HG02571 (cell line): ENCODE measurements at regions not wholly inside any gene's neighbourhood (a gene's known extent, or its start where the extent isn't known, plus 50 kb on each side); places are given as distances from the start of the nearest gene placed in this dataset.

ENCODE experiments used
- ATAC-seq: cut with Tn5 transposase; IDR thresholded peaks from one replicate; pipeline ENCODE4 v1.9.1; 2021; ENCODE audit warnings: mild to moderate bottlenecking, moderate library complexity; ENCODE audit not compliant: unreplicated experiment

GRCh38 chr3:159441279-159441678, 547.4 kb upstream of the IL12A start:
- no peak for ATAC-seq

- no peak for ATAC-seq
These were observed 545.4 kb upstream of the IL12A start for GRCh38 chr3:159443266-159443665.

- ATAC-seq: no peak
These were observed 540.8 kb upstream of the IL12A start for GRCh38 chr3:159447841-159448240.

- ATAC-seq: no peak
These were observed 539.7 kb upstream of the IL12A start for GRCh38 chr3:159448902-159449301.

- no peak for ATAC-seq
These were observed 537.6 kb upstream of the IL12A start for GRCh38 chr3:159451067-159451466.

GRCh38 chr3:159451482-159451881, 537.2 kb upstream of the IL12A start:
- no peak for ATAC-seq

- ATAC-seq: no peak
These were observed 535.6 kb upstream of the IL12A start for GRCh38 chr3:159453036-159453435.

- no peak for ATAC-seq
These were observed 534.7 kb upstream of the IL12A start for GRCh38 chr3:159453945-159454344.

GRCh38 chr3:159455741-159456181, 532.9 kb upstream of the IL12A start:
- no peak for ATAC-seq

GRCh38 chr3:159458010-159458409, 530.6 kb upstream of the IL12A start:
- ATAC-seq: no peak

GRCh38 chr3:159458982-159459381, 529.7 kb upstream of the IL12A start:
- no peak for ATAC-seq

- ATAC-seq: no peak
These were observed 516.0 kb upstream of the IL12A start for GRCh38 chr3:159472611-159473010.

GRCh38 chr3:159473206-159473605, 515.4 kb upstream of the IL12A start:
- ATAC-seq: no peak

GRCh38 chr3:159480046-159480445, 508.6 kb upstream of the IL12A start:
- ATAC-seq: no peak

- ATAC-seq: no peak
These were observed 506.2 kb upstream of the IL12A start for GRCh38 chr3:159482241-159482993.

- no peak for ATAC-seq
These were observed 505.7 kb upstream of the IL12A start for GRCh38 chr3:159482994-159483367.

GRCh38 chr3:159486580-159486979, 502.1 kb upstream of the IL12A start:
- ATAC-seq: no peak

GRCh38 chr3:159487304-159487703, 501.3 kb upstream of the IL12A start:
- no peak for ATAC-seq

GRCh38 chr3:159488602-159489001, 500.0 kb upstream of the IL12A start:
- ATAC-seq: no peak

- no peak for ATAC-seq
These were observed 491.3 kb upstream of the IL12A start for GRCh38 chr3:159497361-159497760.

GRCh38 chr3:159499031-159499793, 489.4 kb upstream of the IL12A start:
- no peak for ATAC-seq

- no peak for ATAC-seq
These were observed 487.6 kb upstream of the IL12A start for GRCh38 chr3:159501029-159501428.
